CD4-positive, alpha-beta T cell treated with Interleukin-17A for 1 hour (primary cell): ENCODE measurements at regions not wholly inside any gene's neighbourhood (a gene's known extent, or its start where the extent isn't known, plus 50 kb on each side); places are given as distances from the start of the nearest gene placed in this dataset.
"Not testable (repeated sequence)": the region's sequence is repeated elsewhere in the genome, so short reads cannot be mapped to it uniquely, and the experiment has no call there.

Source experiments
- DNase-seq: peaks from one replicate; pipeline ENCODE4 v3.0.0-alpha.2; 2020

GRCh38 chr14:80055667-80056496, 155.4 kb downstream of the DIO2 start:
- DNase-seq = no peak

DNA sequence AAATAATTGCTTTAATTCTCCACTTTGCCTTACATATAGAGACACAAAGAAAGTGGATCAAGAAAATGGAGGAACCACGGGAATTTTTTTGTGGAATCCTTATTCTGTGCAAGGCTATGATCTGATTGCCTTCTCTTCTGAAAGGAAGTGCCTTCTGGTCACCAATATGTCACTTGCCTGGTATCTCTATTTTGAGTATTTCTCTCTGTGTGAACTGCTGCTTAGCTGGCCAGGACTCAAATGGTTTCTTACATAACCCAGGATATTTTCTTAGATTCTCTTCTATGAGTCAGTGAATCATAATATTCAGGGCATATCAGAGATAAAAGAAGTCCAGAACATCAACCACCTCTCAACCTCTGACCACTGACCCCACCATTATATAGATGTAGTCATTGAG, 156.1 kb downstream of the DIO2 start:
- DNase-seq = no peak

DNA sequence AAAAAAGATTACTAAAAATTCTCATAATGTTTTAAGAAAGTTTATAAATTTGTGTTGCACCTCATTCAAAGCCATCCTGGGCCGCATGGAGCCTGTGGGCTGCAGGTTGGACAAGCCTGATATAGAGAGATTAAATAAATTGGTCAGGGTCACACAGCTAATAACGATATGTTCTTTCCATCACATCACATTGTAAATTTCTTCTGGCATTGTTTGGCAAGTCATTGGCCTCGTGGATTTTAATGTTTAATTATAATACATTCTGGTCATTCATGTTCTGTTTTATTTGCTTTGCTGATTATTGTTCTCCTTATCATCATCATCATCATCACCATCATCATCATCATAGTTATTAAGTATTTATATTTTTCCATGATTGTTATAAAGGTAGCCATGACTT, 157.3 kb downstream of the DIO2 start:
- no peak for DNase-seq

DNA sequence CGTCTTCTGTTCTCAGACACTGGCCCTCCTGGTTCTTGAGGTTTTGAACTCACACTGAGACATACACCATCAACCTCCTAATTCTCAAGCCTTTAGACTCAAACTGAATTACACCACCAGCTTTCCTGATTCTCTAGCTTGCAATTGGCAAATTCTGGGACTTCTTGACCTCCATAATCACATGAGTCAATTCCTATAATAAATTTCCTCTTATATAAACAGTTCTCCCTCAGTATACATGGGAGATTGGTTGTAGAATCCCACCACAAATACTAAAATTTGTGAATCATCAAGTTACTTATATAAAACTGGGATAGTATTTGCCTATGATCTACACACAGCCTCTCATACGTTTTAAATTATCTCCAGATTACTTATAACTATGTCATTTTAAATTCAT, 162.2 kb downstream of the DIO2 start:
- DNase-seq = no peak

GRCh38 chr14:80047761-80048160, 163.5 kb downstream of the DIO2 start:
- DNase-seq = no peak

- DNase-seq = no peak
These were observed 174.0 kb downstream of the DIO2 start for GRCh38 chr14:80037349-80037748.

DNA sequence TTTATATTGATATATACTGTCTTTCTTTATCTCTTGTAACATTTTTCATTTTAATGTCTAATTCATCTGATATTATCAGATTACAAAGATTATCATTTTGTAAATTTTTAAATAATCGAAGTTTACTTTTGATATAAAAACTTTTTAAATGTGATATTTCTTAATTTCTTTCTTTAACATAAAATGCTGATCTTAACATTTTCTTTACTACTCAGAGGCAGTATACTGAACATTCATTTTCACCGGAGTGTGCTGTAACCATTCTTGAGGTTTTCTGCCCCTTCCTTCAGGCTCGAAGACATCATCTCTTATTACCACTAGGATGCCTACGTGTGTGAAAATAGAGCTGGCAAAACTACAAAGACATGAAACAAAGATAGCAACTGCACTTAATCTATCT, 186.9 kb downstream of the DIO2 start:
- no peak for DNase-seq

GRCh38 chr14:80018476-80018875, 192.8 kb downstream of the DIO2 start:
- not testable (repeated sequence) for DNase-seq

- no peak for DNase-seq
These were observed 193.5 kb downstream of the DIO2 start for GRCh38 chr14:80017795-80018194.

- not testable (repeated sequence) for DNase-seq
These were observed 201.1 kb downstream of the DIO2 start for GRCh38 chr14:80010245-80010644.

DNA sequence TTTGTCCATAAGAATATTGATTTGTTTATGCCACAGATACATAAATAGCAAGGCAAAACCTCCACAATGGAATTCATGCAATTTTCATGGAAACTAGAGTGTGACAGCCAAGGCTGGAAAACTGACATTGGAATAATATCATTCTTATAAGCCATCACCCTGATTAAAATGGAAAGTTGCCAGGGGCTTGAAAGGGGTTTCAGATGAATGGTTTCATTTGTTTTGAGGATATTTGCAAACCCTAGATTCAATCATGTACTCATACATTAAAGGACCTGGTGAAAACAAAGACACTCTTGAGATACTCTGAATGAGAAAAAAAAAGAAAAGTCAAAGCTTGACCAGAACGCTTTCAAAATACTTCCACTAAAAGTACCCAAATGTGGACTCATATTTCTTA, 205.7 kb downstream of the DIO2 start:
- DNase-seq = no peak

GRCh38 chr14:80004871-80005270, 206.4 kb downstream of the DIO2 start:
- DNase-seq = no peak

DNA sequence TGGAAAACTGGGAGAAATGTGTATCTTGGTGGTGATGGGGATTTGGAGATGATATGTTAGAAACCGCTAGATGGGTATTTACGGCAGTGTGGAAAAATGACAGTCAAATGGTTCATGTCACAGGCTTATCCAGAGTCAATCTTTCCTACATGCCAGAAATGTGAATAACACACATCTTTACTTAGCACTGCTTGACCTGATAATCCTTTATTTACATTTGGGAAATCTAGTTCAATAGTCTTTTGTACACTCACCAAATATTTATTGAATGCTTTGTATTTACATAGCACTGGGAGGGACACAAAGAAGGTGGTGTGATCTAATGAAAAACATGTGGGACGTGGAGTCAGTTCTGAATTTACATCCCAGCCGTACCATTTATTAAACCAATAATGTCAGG, 208.2 kb downstream of the DIO2 start:
- DNase-seq = no peak

DNA sequence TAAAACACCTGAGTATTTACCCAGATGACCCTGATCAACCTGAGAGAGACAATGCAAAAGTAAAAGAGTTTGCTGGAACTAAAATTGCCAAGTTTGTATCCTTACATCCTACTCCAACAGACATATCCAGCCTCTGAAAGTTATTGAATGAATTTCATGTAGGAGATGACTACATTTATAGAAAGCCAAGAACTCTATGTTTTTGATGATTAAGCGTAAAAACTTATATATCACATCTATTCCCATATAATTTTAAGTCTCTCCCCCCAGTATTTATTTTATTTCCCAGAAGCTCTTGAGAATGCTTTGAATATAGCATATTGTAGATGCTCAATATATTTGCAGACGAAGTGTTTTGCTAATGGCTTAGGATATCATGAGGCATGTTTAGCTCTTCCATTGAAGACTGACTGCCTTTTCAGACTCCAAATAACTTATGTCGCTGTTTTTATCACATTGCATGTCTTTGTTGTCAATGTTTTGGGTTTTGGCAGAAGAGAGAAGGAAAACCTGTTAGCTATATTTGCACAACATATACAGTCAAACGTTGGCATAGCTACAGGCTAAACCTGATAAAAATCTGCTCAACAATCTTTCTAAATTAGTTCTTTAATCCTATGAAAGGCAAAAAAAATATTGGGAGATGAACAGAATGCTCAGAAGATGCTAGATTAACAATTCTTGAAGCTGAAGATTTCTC, 213.6 kb downstream of the DIO2 start:
- DNase-seq = no peak

DNA sequence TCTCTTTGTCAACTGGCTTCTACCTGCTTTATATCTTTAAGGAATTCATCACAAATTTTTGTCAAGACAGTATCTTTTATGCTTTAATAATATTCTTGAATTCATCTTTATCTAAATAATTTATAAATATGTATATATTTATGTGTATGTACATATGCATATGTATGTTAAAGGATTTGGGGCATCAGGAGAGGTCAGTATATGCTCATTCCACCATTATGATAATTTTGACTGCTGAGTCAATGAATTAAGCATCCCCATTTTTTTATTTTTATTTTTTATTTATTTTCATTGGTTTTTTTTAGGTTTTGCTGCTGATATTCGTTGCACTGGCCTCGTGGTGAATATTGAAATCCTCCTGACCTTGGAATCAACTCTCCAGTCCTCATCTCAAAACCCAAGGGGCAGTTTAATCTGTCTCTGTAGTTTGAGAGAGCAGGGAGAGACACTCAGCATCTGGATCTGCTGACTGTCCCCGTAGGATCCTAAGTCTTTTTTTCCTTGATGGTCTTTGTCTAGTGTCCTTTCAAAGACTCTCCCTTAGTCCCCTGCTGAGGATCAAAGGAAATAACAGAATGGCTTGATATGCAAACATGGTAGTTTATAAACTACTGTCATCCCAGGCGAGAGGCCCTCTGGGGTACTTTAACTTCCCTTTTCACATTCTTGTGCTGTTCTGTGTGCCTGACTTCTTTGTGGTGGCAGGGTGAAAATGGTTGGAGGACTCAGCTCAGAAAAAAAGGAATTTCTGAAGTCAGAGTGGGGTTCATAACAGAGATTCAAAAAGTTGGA, 218.7 kb downstream of the DIO2 start:
- DNase-seq = no peak

- no peak for DNase-seq
These were observed 219.4 kb downstream of the DIO2 start for GRCh38 chr14:79991866-79992265.

- DNase-seq = no peak
These were observed 221.3 kb downstream of the DIO2 start for GRCh38 chr14:79989990-79990389.

- DNase-seq = no peak
These were observed 225.1 kb downstream of the DIO2 start for GRCh38 chr14:79986251-79986650.

- no peak for DNase-seq
These were observed 239.1 kb downstream of the DIO2 start for GRCh38 chr14:79972230-79972629.

- no peak for DNase-seq
These were observed 240.0 kb downstream of the DIO2 start for GRCh38 chr14:79971330-79971729.

- no peak for DNase-seq
These were observed 243.9 kb downstream of the DIO2 start for GRCh38 chr14:79967453-79967852.

DNA sequence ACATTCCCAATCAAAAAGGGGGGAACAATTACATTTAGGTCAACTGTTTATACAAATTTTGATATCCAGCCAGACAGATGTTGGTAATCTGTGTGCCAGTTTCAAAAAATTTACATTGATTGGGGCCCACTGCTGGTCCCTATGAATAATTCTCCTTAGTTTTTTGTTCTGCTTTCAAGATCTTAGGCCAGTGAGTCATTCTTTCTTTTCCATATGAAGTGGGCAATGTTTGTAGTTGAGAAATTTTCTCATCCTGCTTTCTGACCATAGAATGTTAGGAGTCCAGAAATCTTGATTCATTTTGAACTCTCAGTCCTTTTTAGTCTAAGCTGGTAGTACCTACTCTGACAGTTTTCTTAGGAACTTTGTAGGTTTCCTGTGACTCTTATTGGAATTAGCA, 244.3 kb downstream of the DIO2 start:
- DNase-seq = no peak

DNA sequence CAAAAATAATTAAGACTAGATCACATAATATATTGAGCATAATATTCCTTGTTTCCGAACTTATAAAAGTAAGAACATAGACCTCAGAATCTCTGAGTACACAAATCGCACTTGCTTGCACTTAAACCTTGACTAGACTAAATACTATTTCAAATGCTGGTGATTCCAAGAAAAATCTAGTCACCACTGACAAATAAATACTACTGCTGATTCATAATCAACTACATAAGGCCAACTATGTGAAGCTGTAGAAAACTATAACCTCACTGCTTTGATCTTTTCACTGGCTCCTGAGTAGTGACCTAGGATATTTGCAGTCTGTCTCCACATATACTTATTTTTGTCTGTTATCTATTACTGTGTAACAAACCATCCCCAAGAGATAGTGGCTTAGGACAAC, 245.4 kb downstream of the DIO2 start:
- DNase-seq = no peak

GRCh38 chr14:79961197-79961596, 250.1 kb downstream of the DIO2 start:
- DNase-seq = no peak
